Astrocyte of the spinal cord (primary cell): ENCODE measurements at regions not wholly inside any gene's neighbourhood (a gene's known extent, or its start where the extent isn't known, plus 50 kb on each side); places are given as distances from the start of the nearest gene placed in this dataset.

Experiments
- DNase-seq: peaks from one replicate; pipeline ENCODE4 v3.0.0; 2011; ENCODE audit warnings: low read depth, low spot score
- H3K4me3 ChIP-seq: 2 replicates; pipeline ENCODE4 v1.5.1; 2011; ENCODE audit warnings: low read depth, mild to moderate bottlenecking, low read length, moderate library complexity
- in situ Hi-C: cut with HindIII; loops from 2 replicates; pipeline ENCODE4 v1.10.0; 2017; ENCODE audit warnings: low sequenced_read_pairs
- TF ChIP-seq, protein P1 (sequence below): IDR thresholded peaks from 2 replicates; pipeline ENCODE4 v1.5.1; 2012; ENCODE audit warnings: low read depth, mild to moderate bottlenecking, low read length, inconsistent platforms

- H3K4me3 ChIP-seq = no peak overlapping the region
- TF ChIP-seq, protein P1, sequence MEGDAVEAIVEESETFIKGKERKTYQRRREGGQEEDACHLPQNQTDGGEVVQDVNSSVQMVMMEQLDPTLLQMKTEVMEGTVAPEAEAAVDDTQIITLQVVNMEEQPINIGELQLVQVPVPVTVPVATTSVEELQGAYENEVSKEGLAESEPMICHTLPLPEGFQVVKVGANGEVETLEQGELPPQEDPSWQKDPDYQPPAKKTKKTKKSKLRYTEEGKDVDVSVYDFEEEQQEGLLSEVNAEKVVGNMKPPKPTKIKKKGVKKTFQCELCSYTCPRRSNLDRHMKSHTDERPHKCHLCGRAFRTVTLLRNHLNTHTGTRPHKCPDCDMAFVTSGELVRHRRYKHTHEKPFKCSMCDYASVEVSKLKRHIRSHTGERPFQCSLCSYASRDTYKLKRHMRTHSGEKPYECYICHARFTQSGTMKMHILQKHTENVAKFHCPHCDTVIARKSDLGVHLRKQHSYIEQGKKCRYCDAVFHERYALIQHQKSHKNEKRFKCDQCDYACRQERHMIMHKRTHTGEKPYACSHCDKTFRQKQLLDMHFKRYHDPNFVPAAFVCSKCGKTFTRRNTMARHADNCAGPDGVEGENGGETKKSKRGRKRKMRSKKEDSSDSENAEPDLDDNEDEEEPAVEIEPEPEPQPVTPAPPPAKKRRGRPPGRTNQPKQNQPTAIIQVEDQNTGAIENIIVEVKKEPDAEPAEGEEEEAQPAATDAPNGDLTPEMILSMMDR = no peak
- in situ Hi-C loops = no loop called here
- DNase-seq = no peak
Observed at GRCh38 chr5:124160265-124160664, 586.2 kb downstream of the ZNF608 start.

DNA sequence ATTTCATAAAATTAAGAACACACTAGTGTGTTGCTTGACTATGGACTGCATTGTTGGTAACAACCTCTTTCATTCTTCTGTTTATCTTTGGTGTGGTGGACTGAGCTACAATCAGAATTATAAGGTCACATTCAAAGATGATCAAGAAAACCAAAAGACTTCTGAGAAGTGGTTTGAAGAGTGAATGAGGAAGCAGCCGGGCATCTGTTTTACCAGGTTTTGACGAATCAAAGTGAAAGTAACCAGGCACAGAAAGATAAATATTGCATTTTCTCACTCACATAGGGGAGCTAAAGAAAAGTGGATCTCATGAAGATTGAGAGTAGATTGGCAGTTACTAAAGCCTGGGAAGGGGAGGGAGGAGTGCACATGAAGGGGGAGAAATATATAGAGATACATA is 589.1 kb downstream of the ZNF608 start:
- TF ChIP-seq, protein P1 = no peak
- no peak overlapping the region for H3K4me3 ChIP-seq
- in situ Hi-C loops = no loop called here
- peak; percentile 22 for DNase-seq

DNA sequence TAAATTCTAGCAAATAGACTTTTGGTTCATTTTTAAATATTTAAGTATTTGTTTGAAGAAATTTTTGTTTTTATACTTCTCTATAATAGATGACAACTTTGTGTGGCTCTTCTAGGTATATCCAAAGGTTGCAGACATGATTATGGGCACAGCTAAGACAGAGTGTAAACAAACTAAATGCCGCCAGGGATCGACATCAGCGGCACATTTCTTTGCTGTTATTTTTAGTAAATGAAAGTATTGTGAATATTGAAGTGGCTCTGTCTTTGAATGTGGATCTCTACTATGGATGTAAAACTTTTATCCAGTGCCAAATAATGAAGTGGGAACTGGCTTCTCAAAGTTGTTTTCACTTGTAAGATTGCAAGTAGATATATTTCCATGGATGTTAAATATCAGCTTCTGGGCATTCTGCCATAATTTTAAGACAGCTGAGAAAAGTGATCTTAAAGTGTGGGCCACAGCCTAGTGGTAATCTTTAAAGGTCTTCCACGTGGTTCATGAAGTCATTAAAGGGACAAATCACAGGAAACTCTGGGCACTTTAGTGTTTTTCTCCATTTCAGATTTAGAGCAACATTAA is 589.9 kb downstream of the ZNF608 start:
- in situ Hi-C loops = no loop called here
- DNase-seq = peak; percentile 66
- TF ChIP-seq, protein P1 = no peak

DNA sequence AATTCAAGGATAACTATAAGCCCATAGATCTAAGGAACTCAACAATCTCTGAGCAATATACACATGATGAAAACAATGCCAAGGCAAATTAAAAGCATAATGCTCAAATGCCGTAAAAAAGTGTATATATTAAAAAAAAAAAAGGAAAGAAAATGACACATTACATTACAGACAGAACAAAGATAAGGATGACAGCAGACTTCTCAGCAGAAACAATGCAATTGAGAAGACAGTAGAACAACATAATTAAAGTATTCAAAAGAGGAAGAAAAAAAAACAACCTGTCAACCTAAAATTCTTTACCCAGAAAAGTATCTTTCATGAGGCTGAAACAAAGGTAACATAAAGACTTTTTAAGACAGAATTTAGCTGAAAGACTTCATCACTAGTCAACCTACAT is 591.7 kb downstream of the ZNF608 start:
- TF ChIP-seq, protein P1 = no peak
- in situ Hi-C loops = no loop called here
- no peak for DNase-seq
- H3K4me3 ChIP-seq = no peak overlapping the region

More for the DNA sequence above, 589.9 kb downstream of the ZNF608 start:
- H3K4me3 ChIP-seq = no peak overlapping the region

DNA sequence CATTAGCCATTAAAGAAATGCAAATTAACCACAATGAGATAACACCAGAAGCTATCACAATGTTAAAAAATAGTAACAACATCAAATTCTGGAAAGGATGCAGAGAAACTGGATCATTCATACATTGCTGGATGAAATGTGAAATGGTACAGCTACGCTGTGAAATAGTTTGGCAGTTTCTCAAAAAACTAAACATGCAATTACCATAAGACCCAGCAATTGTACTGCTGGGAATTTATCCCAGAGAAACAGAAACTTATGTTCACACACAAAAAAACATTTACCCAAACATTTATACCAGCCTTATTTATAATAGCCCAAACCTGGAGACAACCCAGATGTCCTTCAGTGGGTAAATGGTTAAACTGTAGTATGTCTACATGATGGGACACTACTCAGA is 592.9 kb downstream of the ZNF608 start:
- DNase-seq = no peak
- no peak overlapping the region for H3K4me3 ChIP-seq
- TF ChIP-seq, protein P1 = no peak
- in situ Hi-C loops = no loop called here

GRCh38 chr5:124148574-124148973 is 597.9 kb downstream of the ZNF608 start:
- no peak overlapping the region for H3K4me3 ChIP-seq
- in situ Hi-C loops = no loop called here
- DNase-seq = no peak
- TF ChIP-seq, protein P1 = no peak
